HG02884 (cell line): ENCODE measurements at regions not wholly inside any gene's neighbourhood (a gene's known extent, or its start where the extent isn't known, plus 50 kb on each side); places are given as distances from the start of the nearest gene placed in this dataset.

Experiments used
- ATAC-seq: cut with Tn5 transposase; IDR thresholded peaks from one replicate; pipeline ENCODE4 v1.9.1; 2021; ENCODE audit warnings: mild to moderate bottlenecking, moderate library complexity; ENCODE audit not compliant: unreplicated experiment

- no peak for ATAC-seq
Measured at GRCh38 chr13:90171649-90172048, 1175.8 kb upstream of the MIR17HG start.

- no peak for ATAC-seq
Measured at GRCh38 chr13:90177512-90177911, 1170.0 kb upstream of the MIR17HG start.

- ATAC-seq = no peak
Measured at GRCh38 chr13:90184355-90184754, 1163.1 kb upstream of the MIR17HG start.

GRCh38 chr13:90185734-90186133 is 1161.8 kb upstream of the MIR17HG start:
- no peak for ATAC-seq

GRCh38 chr13:90187478-90188350 is 1159.8 kb upstream of the MIR17HG start:
- ATAC-seq = no peak

GRCh38 chr13:90188351-90188636 is 1159.2 kb upstream of the MIR17HG start:
- no peak for ATAC-seq

GRCh38 chr13:90197722-90198121 is 1149.8 kb upstream of the MIR17HG start:
- ATAC-seq = no peak

- no peak for ATAC-seq
Measured at GRCh38 chr13:90201202-90201601, 1146.3 kb upstream of the MIR17HG start.

- ATAC-seq = no peak
Measured at GRCh38 chr13:90201676-90202460, 1145.6 kb upstream of the MIR17HG start.

GRCh38 chr13:90205081-90205480 is 1142.4 kb upstream of the MIR17HG start:
- no peak for ATAC-seq

GRCh38 chr13:90205911-90206310 is 1141.6 kb upstream of the MIR17HG start:
- ATAC-seq = no peak

GRCh38 chr13:90217275-90217674 is 1130.2 kb upstream of the MIR17HG start:
- no peak for ATAC-seq

GRCh38 chr13:90222758-90223157 is 1124.7 kb upstream of the MIR17HG start:
- no peak for ATAC-seq

- ATAC-seq = no peak
Measured at GRCh38 chr13:90230311-90230710, 1117.2 kb upstream of the MIR17HG start.

- ATAC-seq = no peak
Measured at GRCh38 chr13:90232291-90232690, 1115.2 kb upstream of the MIR17HG start.

GRCh38 chr13:90233933-90234672 is 1113.4 kb upstream of the MIR17HG start:
- ATAC-seq = no peak

- no peak for ATAC-seq
Measured at GRCh38 chr13:90237852-90238251, 1109.6 kb upstream of the MIR17HG start.

- no peak for ATAC-seq
Measured at GRCh38 chr13:90238413-90238812, 1109.1 kb upstream of the MIR17HG start.

- ATAC-seq = no peak
Measured at GRCh38 chr13:90239130-90239529, 1108.4 kb upstream of the MIR17HG start.

- no peak for ATAC-seq
Measured at GRCh38 chr13:90246005-90246404, 1101.5 kb upstream of the MIR17HG start.

- ATAC-seq = no peak
Measured at GRCh38 chr13:90246687-90247345, 1100.7 kb upstream of the MIR17HG start.
